ENCODE measurements at regions not wholly inside any gene's neighbourhood (a gene's known extent, or its start where the extent isn't known, plus 50 kb on each side); places are given as distances from the start of the nearest gene placed in this dataset.
"Not testable (repeated sequence)": the region's sequence is repeated elsewhere in the genome, so short reads cannot be mapped to it uniquely, and the experiment has no call there.

- TF ChIP-seq CTCF (IDR thresholded peaks at IDR 0.05) = no peak
- H3K4me3 ChIP-seq (ENCODE audit: low read depth, low read length) = no peak overlapping the region
- no peak overlapping the region for H3K9ac ChIP-seq
- H3K27me3 ChIP-seq (ENCODE audit: control insufficient read depth, insufficient read depth, low read length) = no peaks in the 10 kb centered on the region
- H3K79me2 ChIP-seq = no peaks in the 10 kb centered on the region
- H3K9me3 ChIP-seq (ENCODE audit: control insufficient read depth, low read length) = no peaks in the 10 kb centered on the region
- no peak overlapping the region for H3K4me2 ChIP-seq (ENCODE audit: low read length)
- H2AFZ ChIP-seq = no peak overlapping the region
- no peak overlapping the region for H3K27ac ChIP-seq
- no peaks in the 10 kb centered on the region for H3K36me3 ChIP-seq (ENCODE audit: control insufficient read depth, insufficient read depth, low read length)
- H3K4me1 ChIP-seq = no peaks in the 10 kb centered on the region
Measured at GRCh38 chr4:177251237-177251636, 58.4 kb upstream of the NEIL3 start.

- Histone ChIP-seq H3K4me2 (ENCODE audit: low read length) (no peak overlapping the region), H3K27me3 (ENCODE audit: control insufficient read depth, insufficient read depth, low read length) (no peaks in the 10 kb centered on the region), H3K27ac (no peak overlapping the region), H3K4me3 (ENCODE audit: low read depth, low read length) (no peak overlapping the region), H3K79me2 (no peaks in the 10 kb centered on the region), H2AFZ (no peak overlapping the region), H3K9me3 (ENCODE audit: control insufficient read depth, low read length) (no peaks in the 10 kb centered on the region), H3K36me3 (ENCODE audit: control insufficient read depth, insufficient read depth, low read length) (no peaks in the 10 kb centered on the region), H3K9ac (no peak overlapping the region), H3K4me1 (no peaks in the 10 kb centered on the region)
- TF ChIP-seq CTCF (IDR thresholded peaks at IDR 0.05) = no peak
Measured at GRCh38 chr4:177255359-177255758, 54.3 kb upstream of the NEIL3 start.

GRCh38 chr4:177256950-177257349, 52.7 kb upstream of the NEIL3 start:
- no peaks in the 10 kb centered on the region for H3K9me3 ChIP-seq (ENCODE audit: control insufficient read depth, low read length)
- no peaks in the 10 kb centered on the region for H3K27me3 ChIP-seq (ENCODE audit: control insufficient read depth, insufficient read depth, low read length)
- H3K4me2 ChIP-seq (ENCODE audit: low read length) = no peak overlapping the region
- no peaks in the 10 kb centered on the region for H3K36me3 ChIP-seq (ENCODE audit: control insufficient read depth, insufficient read depth, low read length)
- H3K4me1 ChIP-seq = no peaks in the 10 kb centered on the region
- no peaks in the 10 kb centered on the region for H3K79me2 ChIP-seq
- H3K4me3 ChIP-seq (ENCODE audit: low read depth, low read length) = no peak overlapping the region
- TF ChIP-seq CTCF (IDR thresholded peaks at IDR 0.05) = no peak
- no peak overlapping the region for H3K27ac ChIP-seq
- no peak overlapping the region for H2AFZ ChIP-seq
- H3K9ac ChIP-seq = no peak overlapping the region

GRCh38 chr4:177259466-177259865, 50.2 kb upstream of the NEIL3 start:
- not testable (repeated sequence) for H3K4me3 ChIP-seq (ENCODE audit: low read depth, low read length); H3K36me3 ChIP-seq (ENCODE audit: control insufficient read depth, insufficient read depth, low read length); H3K9me3 ChIP-seq (ENCODE audit: control insufficient read depth, low read length); H3K79me2 ChIP-seq; H2AFZ ChIP-seq; H3K27ac ChIP-seq; H3K27me3 ChIP-seq (ENCODE audit: control insufficient read depth, insufficient read depth, low read length); H3K9ac ChIP-seq; H3K4me1 ChIP-seq; H3K4me2 ChIP-seq (ENCODE audit: low read length)

All from parathyroid adenoma (tissue), 2 donors.